ENCODE measurements at regions not wholly inside any gene's neighbourhood (a gene's known extent, or its start where the extent isn't known, plus 50 kb on each side); places are given as distances from the start of the nearest gene placed in this dataset.

DNA sequence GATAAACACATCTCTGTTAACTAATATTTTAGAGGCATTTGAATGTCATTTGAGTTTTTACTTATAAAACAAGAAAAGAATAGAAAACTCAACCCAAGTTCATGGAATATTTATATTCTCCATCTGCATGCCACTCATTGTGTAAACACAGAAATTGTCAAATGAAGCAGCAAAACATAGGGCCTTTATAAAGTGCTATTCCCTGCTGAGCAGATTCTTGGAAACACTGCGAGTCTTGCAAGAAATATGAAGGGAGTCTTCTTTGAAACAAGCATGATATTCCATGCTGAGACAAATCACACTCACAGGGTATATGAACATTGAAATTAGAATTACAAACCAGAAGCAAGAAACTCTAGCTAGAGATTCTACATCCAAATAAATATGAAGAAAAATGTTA is 655.8 kb downstream of the BRINP3 start:
- DNase-seq: no peak

DNA sequence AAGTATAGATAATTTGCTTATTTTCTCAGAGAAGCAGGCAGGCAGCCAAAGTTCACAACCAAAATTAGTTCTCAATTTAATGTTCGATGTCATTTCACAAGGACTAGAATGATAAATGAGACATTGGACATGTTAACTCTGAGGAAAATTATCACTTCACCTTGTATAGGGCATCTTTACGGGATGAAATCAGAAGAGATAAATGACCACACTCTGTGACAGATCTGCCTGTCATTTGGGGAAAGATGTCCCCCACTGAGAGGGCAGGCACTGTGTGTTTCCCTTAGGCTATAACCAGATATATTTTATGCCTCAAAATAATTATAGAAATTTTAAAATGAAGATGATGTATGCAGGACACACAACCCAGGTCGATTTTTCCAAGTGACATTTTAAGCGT is 642.9 kb downstream of the BRINP3 start:
- no peak for DNase-seq

DNA sequence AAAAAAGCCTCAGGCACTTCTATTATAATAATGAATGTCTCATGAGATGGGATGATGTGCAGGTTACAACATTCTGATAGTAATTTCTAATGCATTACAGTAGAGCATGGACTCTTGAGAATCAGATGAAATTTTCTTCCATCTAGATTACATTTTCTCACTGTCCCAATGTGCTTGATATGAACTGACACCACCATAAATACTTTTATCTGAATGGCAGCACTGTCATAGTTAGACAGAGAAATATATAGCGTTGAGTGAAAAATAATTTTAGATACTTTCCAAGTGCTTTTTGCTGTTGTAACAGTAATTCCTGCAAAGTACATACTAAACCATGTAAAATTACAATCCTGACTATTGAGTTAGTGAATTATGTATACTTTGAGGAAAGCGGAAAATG is 630.1 kb downstream of the BRINP3 start:
- DNase-seq: no peak

DNA sequence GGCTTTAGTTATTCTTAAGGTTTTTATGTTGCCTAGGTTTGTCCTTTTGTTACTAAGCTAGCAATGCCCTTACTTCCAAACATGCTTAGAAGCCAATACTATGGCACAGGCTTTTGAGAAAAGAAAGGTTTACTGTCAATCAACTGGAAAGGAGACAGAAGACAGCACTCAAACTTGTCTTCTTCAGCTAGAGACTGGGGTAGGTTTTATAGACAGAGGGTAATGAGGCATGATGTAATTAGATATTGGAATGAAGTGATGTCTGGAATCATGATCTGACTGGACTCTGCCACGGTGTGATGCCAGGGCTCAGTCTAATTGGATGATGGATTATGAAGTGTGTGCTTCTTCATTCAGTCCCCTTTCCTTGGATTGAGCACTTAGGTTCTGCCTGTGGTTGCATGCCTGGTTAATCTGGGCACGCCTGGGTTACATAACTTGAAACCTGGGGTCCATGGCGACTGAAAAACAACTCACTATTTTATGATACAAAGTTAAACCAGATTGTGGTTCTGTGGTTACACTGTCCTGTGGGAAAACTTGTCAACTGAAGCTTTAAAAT is 625.8 kb downstream of the BRINP3 start:
- DNase-seq: peak in 1 of 2 experiments; percentile 10

DNA sequence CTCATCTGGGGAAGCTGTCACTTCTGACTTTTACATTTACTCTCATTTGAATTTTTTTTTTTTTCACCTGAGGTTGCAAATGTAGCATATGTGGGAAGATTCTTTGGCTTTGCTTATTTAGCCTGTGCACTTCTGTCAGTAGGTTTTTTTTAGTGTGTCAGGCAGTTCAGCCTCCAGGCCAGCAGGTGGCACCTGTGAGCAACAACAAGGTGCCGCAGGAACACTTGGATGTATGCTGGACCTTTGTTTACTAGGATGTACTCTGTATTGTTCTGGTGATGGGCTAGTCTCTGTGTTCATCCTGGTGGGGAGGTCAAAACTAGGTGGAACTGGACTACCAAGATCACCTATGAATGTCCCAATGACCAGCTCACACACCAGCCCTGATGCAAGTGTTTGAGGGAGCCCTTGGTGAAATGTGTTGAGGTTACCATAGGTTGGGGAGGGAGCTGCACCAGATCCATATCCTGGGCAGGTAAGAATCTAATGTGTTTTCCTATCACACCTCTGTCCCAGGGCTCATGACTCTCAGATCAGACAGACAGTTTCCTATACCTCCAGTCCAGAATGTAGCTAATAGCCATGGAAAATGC is 618.2 kb downstream of the BRINP3 start:
- DNase-seq: peak in 1 of 2 experiments; percentile 1

DNA sequence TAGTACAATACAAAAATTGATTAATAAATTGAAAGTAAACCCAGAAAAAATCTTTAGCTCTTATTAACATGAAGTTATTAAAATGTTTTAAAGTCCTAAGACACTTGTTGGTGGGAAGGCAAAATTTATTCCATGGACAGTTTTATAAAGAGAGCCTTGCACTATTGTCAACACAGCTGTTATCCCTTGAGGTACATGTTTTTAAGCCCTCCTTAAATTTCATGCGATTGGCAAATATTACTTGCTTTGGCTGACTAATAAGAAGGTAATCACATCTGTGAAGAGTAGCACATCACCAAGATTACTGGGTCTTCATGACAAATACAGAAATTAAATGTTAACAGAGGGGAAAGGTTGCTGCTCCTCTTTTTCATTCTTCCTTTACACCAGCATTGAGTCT is 611.1 kb downstream of the BRINP3 start:
- peak in 1 of 2 experiments; percentile 40 for DNase-seq

DNA sequence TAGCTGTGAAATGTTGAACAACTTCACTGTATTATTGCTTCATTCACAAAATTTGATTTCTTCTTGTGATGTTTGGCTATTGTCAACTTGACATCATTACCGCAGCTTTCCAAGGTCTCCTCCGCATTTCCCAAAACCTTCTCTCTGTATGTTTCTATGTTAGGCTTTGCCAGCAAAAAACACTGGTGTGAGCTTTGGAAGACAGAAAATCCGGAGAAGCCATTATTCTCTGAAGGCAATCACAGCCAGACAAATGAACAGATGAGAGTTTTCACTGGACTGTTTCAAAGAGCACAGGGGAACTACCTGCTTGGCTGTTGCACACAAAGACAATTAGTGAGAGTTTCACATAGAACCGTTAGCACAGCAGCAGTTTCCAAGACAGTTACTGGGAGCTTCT is 609.6 kb downstream of the BRINP3 start:
- no peak for DNase-seq

DNA sequence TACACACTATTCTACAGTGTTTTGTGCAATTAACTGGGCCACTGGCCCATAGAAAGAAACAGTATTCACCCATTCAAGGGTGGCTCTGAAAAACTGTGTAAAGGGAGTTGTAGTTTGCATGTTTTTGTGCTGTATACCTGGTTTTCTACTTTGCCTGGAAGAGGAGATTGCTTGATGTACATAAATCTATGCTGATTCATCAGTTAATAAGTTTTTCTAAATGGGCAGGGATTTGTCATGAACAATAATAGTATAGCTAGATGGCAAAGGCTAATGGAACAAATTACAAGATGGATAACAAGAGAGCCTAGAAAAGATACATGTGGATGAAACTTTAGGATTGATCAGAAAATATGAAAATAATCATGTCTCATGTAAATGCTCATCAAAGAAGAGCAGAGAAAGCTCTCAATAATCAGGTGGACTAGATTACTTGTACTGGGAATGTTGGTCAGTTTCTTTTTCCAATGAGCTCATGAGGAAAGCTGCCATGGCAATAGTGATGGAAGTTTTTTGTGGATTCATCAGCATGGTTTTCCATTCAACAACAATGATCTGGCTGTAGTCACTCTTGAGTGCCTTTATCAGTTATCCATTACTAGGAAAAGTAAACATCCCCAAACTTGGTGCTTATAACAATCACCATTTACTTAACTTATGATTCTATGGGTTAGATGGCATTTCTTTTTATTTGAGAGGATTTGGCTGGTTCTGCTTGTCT is 602.8 kb downstream of the BRINP3 start:
- no peak for DNase-seq

DNA sequence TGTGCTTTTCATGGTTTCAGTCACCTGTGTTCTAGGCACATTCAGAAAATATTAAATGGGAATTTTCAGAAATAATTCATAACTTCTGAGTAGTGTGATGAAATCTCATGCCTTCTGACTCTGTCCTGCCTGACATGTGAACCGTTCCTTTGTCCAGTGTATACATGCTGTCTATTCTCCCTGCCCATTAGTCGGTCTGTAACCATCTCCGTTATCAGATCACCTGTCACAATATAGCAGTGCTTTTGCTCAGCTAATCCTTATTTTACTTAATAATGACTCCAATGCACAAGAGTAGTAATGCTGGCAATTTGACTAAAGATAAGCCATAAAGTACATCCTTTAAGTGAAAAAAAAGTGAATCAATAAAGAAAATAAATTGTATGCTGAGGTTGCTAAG is 597.5 kb downstream of the BRINP3 start:
- no peak for DNase-seq

DNA sequence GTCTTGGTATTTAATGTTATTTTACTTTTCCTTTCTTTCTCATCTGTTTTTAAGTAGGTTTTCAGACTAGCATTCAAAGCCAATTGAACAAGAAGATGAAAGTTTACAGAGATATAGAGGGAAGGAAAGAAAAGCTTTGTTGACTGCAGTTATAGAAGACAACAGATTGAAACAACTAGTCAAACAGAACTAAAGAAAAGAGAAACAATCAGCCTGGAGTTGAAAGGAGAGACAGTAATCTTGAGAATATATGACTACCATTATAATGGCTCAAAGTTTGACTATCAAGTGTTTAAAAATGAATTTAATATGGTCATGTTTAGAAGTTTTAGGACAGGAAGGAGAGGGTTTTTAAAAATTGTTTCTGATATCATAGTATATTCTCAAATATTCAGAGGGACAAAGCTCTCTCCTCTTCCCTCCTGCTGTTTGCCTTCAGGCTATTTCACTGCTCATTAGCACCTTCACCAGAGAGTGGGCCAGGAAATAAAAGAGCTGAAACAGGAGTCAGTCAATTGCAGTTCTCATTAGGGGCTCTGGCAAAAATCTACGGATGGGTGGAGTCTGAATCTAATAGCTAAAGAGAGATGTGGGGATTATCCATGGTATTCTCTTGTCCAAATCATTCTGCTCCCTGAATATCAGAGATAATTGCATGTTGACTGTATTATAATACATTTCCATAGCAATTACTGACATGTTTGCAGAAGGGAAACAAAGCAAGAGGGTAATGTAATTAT is 577.8 kb downstream of the BRINP3 start:
- no peak for DNase-seq

DNA sequence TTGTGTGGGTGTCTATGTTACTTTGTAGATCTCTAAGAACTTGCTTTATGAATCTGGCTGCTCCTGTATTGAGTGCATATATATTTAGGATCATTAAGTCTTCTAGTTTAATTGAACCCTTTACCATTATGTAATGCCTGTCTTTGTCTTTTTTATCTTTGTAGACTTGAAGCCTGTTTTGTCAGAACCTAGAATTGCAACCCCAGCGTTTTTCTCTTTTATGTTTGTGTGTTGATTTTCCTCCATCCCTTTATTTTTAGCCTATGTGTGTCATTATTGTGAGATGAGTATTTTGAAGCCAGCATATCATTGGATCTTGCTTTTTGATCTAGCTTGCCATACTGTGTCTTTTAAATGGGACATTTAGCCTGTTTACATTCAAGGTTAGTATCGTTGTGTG is 573.2 kb downstream of the BRINP3 start:
- DNase-seq: no peak

DNA sequence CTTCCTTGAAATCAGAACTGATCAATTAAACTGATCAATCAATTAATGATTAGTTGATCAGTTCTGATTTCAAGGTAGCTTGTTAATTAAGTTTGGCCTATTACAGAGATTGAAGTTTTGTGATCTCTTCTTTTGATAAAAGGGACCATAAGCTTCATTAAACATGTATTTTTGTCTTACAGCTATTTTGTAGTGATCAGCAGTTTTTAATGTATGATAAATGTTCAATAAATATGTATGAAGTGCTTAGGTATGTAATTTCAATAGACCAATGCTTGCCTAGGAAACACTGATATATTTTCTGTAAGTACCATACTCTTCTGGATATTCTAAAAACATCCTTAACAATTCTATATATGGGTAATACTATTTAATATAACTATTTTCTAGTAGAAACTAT is 569.6 kb downstream of the BRINP3 start:
- DNase-seq: no peak

DNA sequence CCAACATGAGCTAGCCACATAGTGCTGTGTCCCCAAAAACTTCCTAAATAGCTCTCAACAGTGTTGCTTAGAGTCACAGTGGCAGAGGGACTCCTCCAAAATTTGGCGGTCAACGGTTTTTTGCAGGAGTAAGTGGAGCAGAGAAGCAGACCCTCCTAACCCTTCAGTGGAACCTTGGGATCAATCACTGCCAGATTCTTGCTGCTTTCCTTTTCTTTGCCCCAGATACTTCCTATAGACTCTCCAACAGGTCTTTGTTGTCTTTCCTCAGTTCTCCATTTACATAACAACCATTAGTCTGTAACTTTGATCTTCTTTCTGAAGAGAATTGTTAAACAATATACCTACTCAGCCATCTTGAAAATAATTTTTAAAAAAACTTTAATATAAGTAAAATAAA is 556.1 kb downstream of the BRINP3 start:
- DNase-seq: no peak

DNA sequence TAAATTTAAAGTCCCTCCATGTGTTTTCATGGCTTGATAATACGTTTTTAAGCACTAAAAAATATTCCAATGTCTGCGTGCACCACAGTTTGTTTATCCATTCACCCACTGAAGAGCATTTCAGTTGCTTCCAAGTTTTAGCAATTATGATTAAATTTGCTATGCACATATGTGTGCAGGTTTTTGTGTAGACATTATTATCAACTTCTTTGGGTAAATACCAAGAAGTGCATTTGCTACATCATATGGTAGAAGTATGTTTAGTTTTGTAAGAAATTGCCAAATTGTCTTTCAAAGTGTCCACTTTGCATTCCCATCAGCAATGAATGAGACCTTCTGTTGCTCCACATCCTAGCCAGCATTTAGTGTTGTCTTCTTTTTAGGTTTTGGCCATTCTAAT is 550.0 kb downstream of the BRINP3 start:
- DNase-seq: no peak

DNA sequence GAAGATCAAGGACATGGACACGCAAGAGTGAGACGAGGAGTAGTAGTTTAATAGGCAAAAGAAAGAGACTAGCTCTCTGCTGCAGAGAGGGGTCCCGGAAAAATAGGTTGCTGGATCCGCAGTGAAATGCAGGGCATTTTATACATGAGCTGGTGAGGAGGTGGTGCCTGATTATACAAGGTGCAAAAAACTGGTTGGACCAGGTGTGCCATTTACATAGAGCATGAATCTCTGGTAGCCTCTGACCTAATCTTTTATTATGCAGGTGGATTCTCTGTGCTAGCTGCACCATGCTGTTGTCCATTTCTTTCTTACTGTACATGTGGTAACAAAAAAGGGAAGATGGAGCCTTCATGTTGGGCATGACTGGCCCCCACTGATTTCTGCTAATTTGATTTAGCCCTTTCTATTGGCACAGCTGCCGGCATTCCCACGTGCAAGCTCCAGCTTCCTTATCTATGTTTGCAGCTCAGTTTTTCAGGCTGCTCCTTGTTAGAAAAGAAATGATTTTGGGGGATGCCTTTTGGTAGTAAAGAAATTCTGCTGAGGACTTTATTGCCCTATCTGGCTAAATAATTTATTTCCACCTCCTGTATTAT is 548.1 kb downstream of the BRINP3 start:
- DNase-seq: no peak

DNA sequence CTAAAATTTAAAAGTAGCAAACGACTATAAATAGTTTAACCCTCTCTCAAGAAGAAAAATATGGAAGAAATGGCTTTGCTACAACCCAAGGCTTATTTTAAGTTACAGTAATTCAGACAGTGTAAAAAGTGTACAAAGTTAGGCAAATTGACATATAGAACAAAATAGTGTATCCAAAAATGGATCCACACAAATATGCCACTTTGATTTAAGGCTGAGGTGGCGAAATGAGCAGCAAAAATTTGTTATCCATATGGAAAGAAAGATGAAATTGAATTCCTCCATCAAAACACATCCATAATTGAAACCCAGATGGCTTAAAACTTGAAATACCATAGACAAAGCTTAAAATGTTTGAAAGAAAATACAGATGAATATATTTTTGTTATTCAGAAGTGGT is 540.8 kb downstream of the BRINP3 start:
- DNase-seq: no peak

DNA sequence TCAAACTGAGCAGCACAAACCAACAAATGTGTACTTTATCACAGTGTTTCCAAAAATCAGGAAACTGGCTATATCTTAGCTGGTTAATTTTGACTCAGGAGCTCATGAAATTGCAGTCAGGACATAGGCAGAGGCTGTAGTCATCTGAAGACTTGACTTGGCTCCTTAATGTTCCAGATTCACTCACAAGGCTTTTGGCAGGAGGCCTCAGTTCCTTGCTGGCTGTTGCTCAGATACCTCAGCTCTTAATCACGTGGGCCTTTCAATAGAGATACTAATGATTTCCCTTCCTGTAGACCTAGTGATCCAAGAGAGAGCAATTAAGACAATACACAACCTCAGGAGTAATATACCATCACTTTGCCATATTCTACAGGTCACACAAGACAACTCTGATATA is 537.7 kb downstream of the BRINP3 start:
- no peak for DNase-seq

DNA sequence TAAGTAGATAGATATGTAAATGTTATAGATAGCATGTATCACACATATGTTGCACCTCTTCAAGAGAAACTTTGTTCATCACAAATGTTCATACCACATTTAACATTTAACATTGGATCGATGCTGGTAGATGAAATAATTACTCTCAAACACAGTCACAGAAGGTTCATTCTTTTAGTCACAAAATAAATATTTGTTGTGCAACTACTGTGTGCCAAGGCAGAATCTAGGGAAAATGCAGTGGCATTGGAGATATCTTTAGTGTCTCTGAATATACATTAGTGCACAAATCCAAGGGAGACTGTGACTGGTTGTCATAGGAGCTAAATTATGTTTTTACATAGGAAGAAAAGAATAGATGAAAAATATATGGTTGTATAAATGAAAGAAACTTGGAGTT is 535.7 kb downstream of the BRINP3 start:
- DNase-seq: no peak

DNA sequence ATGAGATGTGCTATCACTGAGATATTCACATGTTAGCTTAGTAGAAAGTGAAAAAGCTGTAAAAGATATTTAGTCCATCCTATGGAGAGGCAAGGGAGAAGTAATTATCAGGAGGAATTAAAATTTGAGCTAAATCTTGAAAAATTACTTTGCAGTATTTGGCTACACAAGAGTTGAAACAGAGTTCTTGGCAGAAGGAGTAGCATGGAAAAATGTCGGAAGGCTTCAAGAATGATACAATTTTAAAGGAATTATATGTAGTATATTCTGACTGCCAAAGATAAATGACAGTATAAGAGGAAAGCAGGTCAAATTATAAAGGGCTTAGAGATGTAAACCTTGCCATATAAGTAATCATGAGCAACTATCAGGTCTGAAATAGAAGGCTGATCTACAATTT is 518.9 kb downstream of the BRINP3 start:
- no peak for DNase-seq

DNA sequence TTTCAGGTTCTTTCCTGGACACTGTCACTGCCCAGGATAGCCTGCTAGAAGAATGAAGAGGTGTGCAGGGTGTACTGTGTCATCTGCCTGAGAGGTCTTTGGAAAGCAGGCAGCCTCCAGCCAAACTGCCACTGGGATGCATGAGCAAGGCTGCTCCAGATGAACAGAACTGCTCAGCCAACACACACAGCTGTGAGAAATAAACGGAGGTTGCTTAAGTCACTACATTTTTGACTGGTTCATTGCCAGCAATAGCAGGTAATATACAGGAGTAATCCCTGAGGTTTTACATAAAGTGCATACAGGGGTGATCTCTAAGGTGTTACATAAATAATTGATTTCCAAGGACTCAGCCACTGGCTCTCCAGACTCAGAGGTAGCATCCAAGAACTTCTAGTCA is 516.9 kb downstream of the BRINP3 start:
- DNase-seq: no peak

DNA sequence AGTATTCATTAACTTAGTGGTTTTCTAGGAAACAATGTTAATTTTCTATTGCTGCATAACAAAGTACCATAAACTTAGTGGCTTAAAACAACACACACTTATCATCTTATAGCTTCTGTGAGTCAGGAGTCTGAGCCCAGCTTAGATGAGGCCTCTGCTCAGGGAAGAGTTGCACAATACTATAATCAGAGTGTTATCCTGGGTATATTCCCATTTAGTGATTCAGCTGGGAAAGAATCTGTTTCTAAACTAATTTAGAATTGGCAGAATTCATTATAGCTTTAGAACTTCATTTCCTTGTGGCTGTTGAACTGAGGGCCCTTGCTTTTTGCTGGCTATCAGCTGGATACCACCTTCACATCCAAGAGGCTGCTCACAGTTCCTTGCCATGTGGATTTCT is 515.5 kb downstream of the BRINP3 start:
- DNase-seq: no peak

DNA sequence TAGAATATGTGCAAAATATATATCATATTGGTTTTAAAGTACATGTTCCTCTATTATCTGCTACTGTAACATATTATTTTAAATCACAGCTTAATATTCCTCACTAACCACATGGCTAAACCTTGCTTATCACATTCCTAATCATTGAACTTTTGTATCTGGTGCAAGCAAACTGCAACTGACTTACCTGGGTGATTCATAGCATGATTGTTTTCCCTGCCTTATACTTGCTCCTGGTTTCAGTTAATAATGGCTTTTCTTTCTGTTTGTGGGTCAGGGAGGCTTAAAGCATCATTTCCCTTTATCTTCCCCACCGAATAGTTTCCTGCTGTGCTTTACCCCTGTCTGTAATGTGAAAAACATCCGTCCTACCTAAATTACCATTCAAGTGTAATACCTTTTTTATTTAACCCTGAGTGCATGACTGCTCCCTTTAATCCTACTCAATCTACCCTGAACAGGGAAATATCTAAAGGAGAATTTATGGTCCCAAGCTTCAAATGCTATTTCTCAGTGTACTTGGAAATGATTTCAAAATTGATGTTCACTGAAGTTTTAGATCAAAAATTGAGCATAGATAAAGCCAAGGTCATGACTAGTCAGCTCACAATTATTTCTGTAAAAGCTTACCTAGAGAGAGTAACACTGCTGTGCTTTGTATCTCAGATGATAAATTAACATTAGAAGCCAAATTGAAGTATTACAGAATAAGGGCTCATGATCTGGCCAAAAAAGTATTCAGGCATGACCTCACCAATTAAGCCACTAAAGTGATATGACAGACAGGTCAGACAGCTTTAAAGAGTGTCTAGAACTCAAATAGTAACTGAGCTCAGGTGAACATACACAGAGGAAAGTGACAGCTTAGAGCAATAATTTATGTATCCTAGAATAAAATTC is 507.1 kb downstream of the BRINP3 start:
- DNase-seq: no peak

DNA sequence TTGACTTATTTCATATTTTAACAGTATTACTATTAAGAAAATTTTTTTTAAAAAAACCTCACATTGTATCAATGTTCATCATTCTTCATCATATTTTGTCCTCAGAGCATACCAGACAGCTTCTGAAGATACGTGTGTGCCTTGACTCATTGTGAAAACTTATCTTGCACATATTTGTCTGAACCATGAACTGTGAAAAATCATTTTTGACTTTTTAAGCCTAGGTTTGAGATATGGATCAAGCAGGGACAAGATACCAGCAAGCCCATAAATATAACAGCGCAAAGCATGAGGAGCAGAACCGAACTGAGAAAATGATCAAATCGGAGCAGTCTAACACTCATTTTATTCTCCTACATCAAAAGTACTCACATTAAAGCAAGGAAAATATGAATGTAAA is 506.0 kb downstream of the BRINP3 start:
- DNase-seq: no peak
